COR-L47 (cell line): ENCODE measurements at regions not wholly inside any gene's neighbourhood (a gene's known extent, or its start where the extent isn't known, plus 50 kb on each side); places are given as distances from the start of the nearest gene placed in this dataset.
"Not testable (repeated sequence)": the region's sequence is repeated elsewhere in the genome, so short reads cannot be mapped to it uniquely, and the experiment has no call there.

ENCODE experiments used
- DNase-seq: peaks from one replicate; lab custom pipeline; 2025; lab: John Stamatoyannopoulos, UW

DNA sequence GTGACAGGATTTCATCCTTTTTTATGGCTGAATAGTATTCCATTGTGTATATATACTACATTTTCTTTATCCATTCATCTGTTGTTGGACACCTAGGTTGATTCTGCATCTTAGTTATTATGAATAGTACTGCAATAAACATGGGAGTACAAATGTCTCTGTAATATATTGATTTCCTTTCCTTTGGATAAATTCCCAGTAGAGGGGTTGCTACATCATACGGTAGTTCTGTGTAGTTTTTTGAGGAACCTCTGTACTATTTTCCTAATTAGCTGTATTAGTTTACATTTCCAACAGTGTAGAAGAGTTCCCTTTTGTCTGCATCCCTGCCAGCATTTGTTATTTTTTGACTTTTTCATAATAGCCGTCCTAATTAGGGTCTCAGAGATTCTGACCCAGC lies 201.3 kb downstream of the GIPC2 start:
- no peak for DNase-seq

DNA sequence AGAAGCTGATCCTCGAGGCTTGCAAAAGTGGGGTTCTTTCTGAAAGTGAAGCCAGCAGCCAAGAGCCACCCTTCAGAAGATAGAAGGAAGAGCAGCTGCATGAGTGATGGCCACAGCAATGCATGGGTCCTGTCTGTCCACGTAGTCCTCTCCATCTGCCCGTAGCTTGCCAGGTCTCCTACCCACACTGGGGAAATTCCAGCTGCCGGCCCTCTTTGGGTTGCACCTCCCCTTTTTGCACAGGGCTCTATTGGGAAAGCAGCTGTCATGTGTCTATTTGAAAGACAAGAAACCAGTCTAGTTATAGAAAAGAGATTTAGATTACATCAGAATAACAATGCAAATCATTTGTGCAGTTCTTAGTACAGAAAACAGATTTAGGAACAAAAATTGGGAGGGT lies 204.4 kb downstream of the GIPC2 start:
- no peak for DNase-seq

GRCh38 chr1:78254517-78254916 lies 208.8 kb downstream of the GIPC2 start:
- no peak for DNase-seq

GRCh38 chr1:78255383-78255782 lies 209.6 kb downstream of the GIPC2 start:
- no peak for DNase-seq

GRCh38 chr1:78255846-78256245 lies 210.1 kb downstream of the GIPC2 start:
- no peak for DNase-seq

- DNase-seq = peak; percentile 34
Observed at GRCh38 chr1:78263459-78263858, 217.7 kb downstream of the GIPC2 start.

DNA sequence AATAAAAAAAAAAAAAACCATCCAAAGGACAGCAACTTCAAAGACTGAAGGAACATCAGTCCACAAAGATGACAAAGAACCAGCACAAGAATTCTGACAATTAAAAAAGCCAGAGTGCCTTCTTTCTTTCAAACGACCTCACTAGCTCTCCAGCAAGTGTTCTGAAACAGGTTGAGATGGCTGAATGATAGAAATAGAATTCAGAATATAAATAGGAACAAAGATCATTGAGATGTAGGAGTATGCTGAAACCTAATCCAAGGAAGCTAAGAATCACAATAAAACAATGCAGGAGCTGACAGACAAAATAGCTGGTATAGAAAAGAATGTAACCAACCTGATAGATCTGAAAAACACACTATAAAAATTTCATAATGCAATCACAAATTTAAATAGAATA lies 218.2 kb downstream of the GIPC2 start:
- no peak for DNase-seq

GRCh38 chr1:78267513-78268218 lies 221.9 kb downstream of the GIPC2 start:
- DNase-seq = no peak

GRCh38 chr1:78269591-78269990 lies 221.2 kb upstream of the PTGFR start:
- no peak for DNase-seq

DNA sequence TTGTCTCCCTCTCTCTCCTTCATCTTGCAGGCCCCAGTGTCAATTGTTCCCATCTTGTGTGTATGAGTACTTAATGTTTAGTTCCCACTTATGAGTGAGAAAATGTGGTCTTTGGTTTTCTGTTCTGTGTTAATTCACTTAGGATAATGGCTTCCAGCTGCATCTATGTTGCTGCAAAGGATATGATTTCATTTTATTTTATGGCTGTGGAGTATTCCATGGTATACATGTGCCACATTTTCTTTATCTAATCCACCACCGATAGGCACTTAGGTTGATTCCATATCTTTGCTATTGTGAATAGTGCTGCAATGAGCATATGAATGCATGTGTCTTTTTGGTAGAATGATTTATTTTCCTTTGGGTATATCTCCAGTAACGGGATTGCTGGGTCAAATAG lies 219.4 kb upstream of the PTGFR start:
- DNase-seq = not testable (repeated sequence)

DNA sequence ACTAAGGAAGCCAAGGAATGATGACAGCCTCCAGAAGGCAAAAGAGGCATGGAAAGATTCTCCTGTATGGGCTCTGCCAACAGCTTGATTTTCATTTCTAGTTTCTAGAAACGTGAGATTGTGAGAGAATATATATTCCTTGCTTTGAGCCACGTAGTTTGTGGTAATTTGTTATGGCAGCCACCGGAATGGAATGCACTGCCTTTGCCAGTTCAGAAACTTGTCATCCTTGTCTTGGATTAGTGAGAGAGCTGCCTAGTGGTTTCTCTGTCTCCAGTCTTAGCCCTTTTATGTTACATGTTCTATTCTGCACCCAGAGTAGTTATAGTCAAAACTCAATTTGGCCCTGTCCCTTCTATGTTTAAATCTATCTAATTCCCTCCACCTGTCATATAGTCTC lies 216.0 kb upstream of the PTGFR start:
- DNase-seq = no peak

DNA sequence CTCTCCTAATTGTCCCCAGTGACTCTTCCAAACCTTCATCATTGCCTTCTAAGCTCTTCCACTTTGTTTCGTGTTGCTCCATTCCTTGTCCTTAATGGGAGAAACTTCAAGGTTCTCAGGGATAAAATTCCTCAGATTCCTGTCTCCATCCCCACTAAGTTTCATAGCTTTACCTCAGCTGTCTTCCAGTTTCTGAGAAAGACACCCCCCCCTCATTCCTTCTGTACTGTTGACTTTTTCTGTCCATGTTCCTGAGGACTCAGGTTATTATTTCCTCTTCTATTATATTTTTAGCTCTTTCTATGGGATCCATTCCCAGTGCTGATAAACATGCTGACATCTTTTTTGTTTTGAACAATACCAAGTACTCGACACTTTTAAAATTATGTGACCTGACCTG lies 215.3 kb upstream of the PTGFR start:
- no peak for DNase-seq

GRCh38 chr1:78275906-78276685 lies 214.7 kb upstream of the PTGFR start:
- no peak for DNase-seq

DNA sequence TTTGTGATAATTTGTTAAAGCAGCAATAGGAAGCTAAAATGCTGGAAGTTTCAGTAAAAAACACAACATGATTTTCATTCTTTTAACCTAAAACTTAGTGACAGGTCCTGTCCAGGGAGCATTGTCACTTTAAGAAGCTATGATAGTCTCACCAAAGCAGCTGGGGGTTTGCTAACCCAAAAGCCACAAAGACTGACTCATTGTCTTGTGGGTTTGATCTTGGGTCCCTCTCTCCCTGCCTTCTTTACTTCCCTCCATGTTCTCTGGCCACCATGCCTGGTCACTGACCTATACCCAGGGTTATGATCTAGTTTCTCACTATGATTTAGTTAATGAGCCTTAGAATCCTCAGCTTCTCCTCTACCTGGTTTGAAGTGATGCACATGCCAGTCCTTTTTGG lies 213.5 kb upstream of the PTGFR start:
- no peak for DNase-seq

GRCh38 chr1:78279051-78279450 lies 211.7 kb upstream of the PTGFR start:
- no peak for DNase-seq

DNA sequence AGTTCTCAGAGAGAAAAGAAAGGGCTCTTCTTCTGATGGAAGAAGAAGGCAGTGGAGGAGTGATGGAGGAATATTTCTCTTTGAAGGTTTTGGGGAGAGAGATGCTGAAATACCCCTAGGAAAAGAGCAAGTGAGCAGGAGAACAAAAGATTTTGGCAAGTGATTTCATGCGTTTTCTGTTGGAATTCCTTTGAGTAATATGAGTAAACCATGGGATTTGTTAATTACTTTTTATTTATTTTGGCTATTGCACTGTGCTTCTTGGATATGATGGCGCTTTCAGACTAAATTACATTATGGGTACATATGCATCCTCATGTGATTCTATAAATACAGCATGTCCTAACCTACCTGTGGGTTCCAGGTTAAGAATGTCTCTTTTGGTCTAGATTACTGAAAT lies 210.1 kb upstream of the PTGFR start:
- DNase-seq = no peak

DNA sequence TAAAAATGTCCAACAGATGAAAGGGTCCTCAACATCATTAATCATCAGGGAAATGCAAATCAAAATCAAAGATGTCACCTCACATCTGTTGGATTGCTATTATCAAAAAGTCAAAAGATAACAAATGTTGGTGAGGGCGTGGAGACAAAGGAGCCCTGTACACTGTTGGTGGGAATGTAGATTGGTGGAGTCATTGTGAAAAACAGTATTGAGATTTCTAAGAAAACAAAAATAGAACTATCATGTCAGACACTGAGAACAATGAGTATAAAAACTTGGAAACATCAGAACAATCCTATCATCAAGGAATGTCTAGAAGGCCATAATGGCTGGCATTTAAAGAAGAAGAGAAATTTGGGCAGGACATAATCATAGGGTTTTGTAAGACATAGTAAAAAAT lies 209.2 kb upstream of the PTGFR start:
- no peak for DNase-seq

GRCh38 chr1:78283691-78284090 lies 207.1 kb upstream of the PTGFR start:
- DNase-seq = no peak

DNA sequence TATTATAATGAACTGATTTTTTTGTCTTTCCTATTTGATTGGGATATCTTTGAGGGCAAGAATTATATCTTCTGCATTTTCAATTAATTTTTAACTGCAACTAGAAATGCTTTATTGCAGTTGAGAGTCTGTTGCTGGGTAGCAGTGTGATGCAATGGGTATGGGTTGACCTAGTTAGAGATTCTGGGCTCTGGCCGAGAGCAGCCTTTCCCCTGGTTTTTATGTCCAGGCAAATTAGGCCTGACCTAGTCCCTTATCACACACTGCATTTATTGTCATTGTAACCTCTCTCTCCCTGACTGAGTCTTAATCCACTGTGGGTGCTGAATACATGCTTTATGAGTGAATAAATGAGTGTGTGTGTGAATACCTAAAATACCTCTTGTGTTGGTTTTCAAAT lies 206.4 kb upstream of the PTGFR start:
- DNase-seq = no peak

GRCh38 chr1:78286686-78287085 lies 204.1 kb upstream of the PTGFR start:
- DNase-seq = no peak

GRCh38 chr1:78289603-78290002 lies 201.2 kb upstream of the PTGFR start:
- DNase-seq = no peak

GRCh38 chr1:78291418-78291817 lies 199.4 kb upstream of the PTGFR start:
- no peak for DNase-seq

GRCh38 chr1:78291872-78292271 lies 198.9 kb upstream of the PTGFR start:
- no peak for DNase-seq

- no peak for DNase-seq
Observed at GRCh38 chr1:78292361-78292760, 198.4 kb upstream of the PTGFR start.
